Stimulated activated CD8-positive, alpha-beta memory T cell treated with anti-CD3 and anti-CD28 coated beads, Interleukin-7, amount 100 ng/mL, for 4 hours (primary cell): ENCODE measurements at regions not wholly inside any gene's neighbourhood (a gene's known extent, or its start where the extent isn't known, plus 50 kb on each side); places are given as distances from the start of the nearest gene placed in this dataset.
"Not testable (repeated sequence)": the region's sequence is repeated elsewhere in the genome, so short reads cannot be mapped to it uniquely, and the experiment has no call there.

Experiments used
- DNase-seq, 2 donors: peaks; one replicate each; pipeline ENCODE4 v3.0.0-alpha.2; 2020; ENCODE audit warnings: low read depth in 2 of 2

- DNase-seq, result no peak
Measured at GRCh38 chr3:101913168-101913567, 63.9 kb downstream of the NFKBIZ start.

GRCh38 chr3:101917761-101918160 is 68.4 kb downstream of the NFKBIZ start:
- DNase-seq, result not testable (repeated sequence)

- DNase-seq, result not testable (repeated sequence)
Measured at GRCh38 chr3:101922151-101922725, 72.9 kb downstream of the NFKBIZ start.

GRCh38 chr3:101924621-101925020 is 75.3 kb downstream of the NFKBIZ start:
- DNase-seq, result not testable (repeated sequence)

DNA sequence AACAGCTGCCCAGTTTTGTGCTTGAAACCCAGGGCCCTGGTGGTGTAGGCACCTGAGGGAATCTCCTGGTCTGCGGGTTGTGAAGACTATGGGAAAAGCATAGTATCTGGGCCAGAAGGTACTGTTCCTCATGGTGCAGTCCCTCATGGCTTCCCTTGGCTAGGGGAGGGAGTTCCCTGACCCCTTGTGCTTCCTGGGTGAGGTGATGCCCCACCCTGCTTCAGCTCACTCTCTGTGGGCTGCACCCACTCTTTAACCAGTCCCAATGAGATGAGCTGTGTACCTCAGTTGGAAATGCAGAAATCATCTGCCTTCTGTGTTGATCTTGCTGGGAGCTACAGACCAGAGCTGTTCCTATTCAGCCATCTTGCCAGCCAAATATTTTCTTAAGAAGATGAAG is 75.8 kb downstream of the NFKBIZ start:
- DNase-seq, result not testable (repeated sequence)

DNA sequence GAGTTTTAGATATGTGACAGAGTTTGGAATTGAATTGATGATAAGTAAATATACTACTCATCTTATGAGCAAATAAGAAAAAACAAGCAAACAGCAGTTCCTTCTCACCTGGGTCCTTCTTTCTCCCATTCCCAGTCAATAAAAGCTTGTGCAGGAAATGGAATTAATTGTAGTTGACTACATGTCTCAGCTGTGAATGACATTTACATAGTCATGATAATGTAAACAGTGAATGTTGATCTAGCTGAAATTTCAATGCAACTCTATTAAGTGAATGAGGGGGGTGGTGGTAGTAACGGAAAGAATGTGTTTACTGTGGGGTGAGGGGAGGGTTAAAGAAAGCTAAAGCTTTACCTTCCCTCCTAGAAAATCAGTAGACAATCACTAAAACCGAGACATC is 76.2 kb downstream of the NFKBIZ start:
- DNase-seq, result no peak

- no peak for DNase-seq
Measured at GRCh38 chr3:101926594-101927105, 77.3 kb downstream of the NFKBIZ start.

DNA sequence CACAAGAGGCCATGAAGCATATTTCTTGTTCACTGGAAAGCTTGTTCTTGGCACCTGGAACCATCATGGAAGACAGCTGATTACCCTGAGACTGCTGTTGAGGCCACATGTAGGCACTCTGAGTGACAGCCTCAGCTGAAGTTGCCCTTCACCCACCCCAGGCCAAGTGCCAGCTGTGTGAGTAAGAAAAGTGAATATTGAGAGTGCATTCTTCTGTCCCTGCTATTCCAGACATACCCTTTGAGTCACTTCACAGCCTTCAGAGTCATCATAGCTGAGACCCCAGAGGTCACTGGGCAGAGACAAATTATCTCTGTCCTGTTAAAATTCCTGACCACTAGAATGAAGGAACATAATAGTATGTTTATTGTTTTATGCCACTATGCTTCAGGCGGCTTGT is 79.6 kb downstream of the NFKBIZ start:
- DNase-seq, result no peak

DNA sequence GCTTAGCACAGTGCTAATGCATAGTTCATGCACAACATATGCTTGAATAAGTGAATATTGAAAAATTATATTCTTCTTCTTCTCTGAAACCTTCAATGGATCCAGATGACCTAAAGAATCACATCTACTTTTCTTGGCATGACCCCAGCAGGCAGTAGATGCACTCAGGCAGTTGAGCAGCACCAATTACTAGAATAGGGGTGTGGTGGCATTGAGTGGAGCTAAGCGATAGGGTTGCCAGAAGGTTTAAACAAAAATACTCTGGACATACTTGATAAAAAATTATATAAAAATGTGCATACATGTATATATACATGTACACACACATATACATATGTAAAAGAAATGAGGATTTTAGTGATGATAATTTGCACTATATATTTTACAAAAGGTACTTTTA is 81.8 kb downstream of the NFKBIZ start:
- no peak for DNase-seq

- DNase-seq, result no peak
Measured at GRCh38 chr3:101932326-101933068, 83.2 kb downstream of the NFKBIZ start.

- no peak for DNase-seq
Measured at GRCh38 chr3:101936419-101937356, 87.4 kb downstream of the NFKBIZ start.

GRCh38 chr3:101938262-101938847 is 89.0 kb downstream of the NFKBIZ start:
- no peak for DNase-seq

DNA sequence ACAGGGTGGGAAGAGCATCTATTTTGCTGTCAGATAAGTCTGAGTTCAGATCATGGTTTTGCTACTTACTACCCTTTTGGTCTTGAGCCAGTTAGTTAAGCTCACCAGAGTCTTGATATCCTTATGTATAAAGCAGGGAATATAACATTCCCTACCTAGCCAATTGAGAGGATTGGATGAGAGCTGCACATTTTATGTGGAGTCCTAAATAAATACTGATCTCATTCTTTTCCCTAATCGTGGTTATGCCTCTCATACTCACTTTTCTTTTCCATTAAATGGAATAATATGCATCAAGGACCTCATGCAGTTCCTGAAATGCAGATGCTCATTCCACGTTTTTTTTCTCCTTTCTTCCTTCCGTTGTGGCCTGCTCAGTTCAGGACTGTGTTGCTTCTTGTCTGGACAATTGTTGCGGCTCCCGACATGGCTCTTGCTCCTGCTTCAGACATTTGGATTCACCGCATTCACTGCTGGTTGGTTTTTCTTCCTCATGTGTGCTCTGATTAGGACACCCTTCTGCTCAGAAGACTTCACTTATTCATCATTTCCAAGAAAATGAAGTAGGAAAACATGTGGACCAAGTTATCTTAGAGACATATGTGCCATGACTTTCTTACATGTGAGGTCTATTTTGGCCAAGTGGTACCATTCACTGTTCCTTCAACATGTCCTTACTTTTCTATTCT is 90.2 kb downstream of the NFKBIZ start:
- no peak for DNase-seq

DNA sequence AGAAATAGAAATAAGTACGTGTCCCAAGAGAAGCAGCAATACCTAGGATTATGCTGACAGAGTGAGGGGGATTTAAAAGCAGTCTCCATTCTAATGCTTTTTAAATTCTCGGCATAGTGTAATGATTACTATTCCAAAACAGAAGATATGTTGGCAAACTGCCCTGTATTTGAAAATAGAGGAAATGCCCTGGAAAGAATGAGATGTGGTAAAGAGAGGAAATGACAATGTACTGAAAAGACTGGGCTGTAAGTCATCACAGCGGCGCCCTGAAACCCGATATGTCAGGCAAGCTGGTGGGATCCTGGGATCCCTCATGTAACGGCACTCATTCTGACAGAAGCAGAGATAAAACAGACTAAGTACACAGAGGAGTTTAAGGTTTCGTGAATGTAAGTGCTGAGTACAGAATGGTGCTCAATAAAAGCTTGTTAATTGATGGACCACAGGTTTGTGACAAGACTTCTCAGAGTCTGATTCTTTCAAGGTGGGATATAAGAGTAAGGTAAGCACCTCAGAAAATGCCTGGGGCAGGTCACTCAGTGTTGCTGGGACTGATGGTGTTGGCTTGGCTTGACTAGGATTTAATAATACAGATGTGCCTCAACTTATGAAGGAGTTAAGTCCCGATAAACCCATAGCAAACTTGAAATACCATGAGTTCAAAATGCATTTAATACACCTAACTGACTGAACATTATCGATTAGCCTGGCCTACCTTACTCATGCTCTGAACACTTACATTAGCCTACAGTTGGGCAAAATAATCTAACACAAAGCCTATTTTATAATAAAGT is 91.4 kb downstream of the NFKBIZ start:
- no peak for DNase-seq

- DNase-seq, result no peak
Measured at GRCh38 chr3:101941318-101942040, 92.2 kb downstream of the NFKBIZ start.

DNA sequence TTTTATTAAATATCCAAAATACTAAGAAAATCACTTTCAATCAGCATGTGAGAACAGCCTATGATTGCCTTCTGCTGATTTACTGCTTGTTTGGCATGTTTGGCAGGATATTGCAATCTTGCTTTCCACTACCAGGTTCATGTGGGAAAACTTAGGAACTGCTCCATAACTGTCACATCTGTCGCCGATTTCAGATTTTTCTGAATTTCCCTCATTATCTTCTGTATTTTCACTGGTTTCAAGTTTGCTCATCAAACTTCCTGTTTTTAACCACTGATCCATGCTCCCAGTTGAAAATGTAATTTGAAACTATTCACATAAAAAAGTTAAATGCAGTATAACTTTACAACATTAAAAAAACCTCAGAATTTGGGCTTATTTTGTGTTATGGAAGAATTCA is 93.0 kb downstream of the NFKBIZ start:
- DNase-seq, result no peak

DNA sequence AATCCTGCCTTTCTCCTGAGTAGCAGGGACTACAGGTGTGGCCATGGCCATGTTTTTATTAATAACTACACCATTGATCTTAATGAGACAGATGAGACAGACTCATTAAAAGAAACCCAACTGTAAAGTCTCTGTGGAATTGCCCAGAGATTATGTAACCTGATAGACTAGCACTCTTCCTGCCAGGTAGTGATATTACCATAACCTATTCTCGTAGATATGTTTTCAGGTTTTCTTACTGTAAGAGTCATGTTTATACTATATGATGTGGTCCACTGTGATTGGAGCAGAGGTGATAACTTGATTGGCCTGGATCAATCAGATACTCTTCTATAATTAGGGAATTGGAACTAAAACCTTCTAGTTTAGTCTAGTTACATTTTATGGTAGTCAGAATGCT is 93.7 kb downstream of the NFKBIZ start:
- DNase-seq, result no peak

DNA sequence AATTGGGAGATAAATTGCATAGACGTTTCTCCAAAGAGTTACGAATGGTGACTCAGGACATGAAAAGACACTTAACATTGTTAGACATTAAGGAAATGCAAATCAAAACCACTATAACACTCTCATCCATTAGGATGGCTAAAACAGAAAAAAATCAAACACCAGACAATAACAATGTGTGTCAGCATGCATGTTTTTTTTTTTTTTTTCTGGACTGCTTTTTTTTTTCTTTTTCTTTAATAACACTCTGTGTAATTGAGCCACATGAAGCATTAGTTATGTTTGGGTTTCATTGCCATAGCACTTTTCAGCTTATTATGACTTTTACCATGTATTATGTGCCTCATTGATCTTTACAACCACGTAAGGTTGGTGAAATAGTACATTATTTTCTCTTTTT is 95.0 kb downstream of the NFKBIZ start:
- no peak for DNase-seq

DNA sequence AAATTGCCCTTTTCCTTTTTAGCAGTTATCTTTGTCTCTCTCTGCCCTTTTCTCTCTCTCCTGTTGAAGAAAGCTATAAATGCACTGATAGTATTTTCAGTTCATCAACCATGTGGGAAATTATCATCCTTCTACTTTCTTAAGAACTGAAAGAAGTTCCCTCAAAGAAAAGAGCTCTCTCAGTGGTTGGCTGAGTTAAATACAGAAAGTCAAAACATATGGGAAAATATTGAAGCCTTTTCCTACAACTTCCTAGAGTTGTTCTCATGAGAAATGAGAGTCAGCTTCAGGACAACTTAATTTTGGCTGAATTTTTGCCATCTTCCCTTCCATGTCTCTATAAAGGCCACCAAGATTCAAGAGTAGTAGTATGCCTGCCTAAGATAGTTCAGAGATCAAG is 96.7 kb downstream of the NFKBIZ start:
- DNase-seq, result no peak

DNA sequence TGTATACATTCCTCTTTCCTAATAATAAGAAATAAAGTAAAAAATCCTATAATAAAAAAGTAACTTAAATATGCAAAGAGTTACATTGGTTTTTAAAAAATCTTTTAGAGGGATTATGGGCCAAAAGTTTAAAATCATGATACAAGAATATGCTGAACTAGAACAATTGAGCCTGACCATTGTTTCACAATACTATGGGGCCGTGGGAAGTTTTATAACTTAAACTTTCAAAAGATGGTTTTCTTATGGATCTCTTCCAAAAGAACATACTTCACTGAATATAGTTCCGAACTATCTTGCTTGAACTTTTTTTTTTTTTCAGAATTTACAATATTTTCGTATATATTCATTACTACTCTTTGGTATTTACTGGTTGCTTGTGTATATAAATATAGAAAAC is 97.6 kb downstream of the NFKBIZ start:
- no peak for DNase-seq
